ENCODE measurements at regions not wholly inside any gene's neighbourhood (a gene's known extent, or its start where the extent isn't known, plus 50 kb on each side); places are given as distances from the start of the nearest gene placed in this dataset.
"Not testable (repeated sequence)": the region's sequence is repeated elsewhere in the genome, so short reads cannot be mapped to it uniquely, and the experiment has no call there.

DNA sequence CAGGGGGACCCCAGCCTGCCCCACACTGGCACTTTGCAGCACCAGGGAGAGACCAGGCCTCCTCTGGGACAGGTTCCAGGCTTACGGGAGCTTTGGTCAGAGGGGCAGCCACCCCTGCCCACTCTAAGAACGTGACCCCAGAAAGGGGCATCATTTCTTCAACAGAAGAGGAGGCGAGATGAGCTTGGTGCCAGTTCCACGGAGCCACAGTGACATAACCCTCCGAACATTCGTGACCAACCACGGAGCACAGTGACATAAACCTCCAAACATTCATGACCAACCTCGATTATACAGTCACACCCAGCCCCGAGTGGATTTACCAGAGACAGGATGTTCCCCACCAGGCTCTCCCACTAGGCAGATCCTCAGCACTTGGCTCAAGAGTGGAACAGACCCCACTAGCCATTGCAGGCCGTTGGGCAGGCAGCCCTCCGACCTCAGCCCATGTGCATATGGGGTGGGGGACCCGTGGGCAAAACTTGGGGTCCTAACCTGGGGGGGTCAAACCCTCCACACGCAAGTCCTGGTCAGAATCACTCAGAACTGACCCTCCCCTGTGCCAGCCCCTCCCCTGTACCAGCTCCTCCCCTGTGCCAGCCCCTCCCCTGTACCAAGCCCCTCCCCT is 112.9 kb downstream of the METRNL start:
- peak; percentile 34 for DNase-seq

GRCh38 chr17:83192789-83193335 is 113.5 kb downstream of the METRNL start:
- not testable (repeated sequence) for DNase-seq

GRCh38 chr17:83193336-83194185 is 114.2 kb downstream of the METRNL start:
- DNase-seq: no peak

- no peak for DNase-seq
These were observed 114.8 kb downstream of the METRNL start for GRCh38 chr17:83194186-83194561.

GRCh38 chr17:83194761-83195329 is 115.4 kb downstream of the METRNL start:
- DNase-seq: no peak

- DNase-seq: no peak
These were observed 116.1 kb downstream of the METRNL start for GRCh38 chr17:83195330-83196023.

GRCh38 chr17:83196024-83196365 is 116.6 kb downstream of the METRNL start:
- DNase-seq: no peak

- DNase-seq: no peak
These were observed 117.0 kb downstream of the METRNL start for GRCh38 chr17:83196366-83196765.

GRCh38 chr17:83196973-83197880 is 117.8 kb downstream of the METRNL start:
- no peak for DNase-seq

- no peak for DNase-seq
These were observed 119.2 kb downstream of the METRNL start for GRCh38 chr17:83198366-83199341.

DNA sequence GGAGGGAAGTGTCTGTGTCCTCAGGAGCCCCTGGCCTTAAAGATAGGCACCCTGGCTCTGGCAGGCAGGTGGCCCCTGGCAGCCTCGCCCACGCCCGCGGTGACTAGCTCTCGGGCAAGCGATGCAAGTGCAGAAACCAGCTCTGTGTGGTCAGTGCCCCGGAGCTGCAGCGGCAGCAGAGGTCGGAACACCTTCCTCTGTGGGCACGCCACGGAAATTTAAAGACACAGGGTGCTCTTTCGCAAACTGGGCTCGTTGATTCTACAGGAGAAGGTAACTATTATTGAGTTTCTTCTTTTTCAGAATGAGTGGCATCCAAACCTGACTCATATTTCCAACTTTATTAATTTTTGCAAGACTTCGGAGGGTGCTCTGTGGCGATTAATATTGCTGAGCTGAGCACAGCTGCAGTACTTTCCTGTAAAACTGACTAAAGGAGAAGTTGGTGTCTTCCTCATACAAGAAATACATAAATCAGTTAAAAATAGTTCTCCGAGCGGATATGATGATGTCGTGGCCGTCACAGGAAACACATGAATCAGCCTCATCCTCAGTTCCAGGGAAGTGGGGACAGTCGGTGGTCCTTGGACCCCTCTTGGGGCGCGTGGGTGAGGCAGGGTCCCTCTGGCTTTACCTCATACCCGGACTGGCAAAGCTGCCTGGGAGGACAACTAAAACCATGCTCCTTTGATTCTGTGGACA is 120.2 kb downstream of the METRNL start:
- peak; percentile 57 for DNase-seq

DNA sequence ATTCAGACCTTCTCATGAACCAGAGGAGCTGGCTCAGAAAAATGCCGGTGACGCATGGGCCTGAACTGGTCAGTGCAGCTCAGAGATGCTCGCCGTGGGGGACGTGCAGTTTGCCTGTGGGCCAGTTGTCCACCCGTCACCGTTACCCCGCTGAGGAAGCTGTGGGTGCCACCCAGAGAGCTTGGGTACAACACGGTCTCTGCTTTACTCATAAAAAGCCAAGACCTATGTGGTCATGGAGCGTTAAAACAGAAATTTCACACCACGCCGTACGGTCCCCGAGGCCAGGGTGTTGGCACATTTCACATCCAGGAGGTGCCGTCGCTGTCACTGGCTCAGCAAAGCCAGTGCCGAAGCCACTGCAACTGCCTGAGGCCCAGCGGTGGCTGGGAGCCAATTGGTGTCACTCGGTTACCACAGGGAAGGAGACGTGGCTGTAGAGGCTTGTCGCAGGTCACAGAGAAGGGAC is 120.9 kb downstream of the METRNL start:
- DNase-seq: no peak

GRCh38 chr17:83200751-83201150 is 121.3 kb downstream of the METRNL start:
- DNase-seq: no peak

DNA sequence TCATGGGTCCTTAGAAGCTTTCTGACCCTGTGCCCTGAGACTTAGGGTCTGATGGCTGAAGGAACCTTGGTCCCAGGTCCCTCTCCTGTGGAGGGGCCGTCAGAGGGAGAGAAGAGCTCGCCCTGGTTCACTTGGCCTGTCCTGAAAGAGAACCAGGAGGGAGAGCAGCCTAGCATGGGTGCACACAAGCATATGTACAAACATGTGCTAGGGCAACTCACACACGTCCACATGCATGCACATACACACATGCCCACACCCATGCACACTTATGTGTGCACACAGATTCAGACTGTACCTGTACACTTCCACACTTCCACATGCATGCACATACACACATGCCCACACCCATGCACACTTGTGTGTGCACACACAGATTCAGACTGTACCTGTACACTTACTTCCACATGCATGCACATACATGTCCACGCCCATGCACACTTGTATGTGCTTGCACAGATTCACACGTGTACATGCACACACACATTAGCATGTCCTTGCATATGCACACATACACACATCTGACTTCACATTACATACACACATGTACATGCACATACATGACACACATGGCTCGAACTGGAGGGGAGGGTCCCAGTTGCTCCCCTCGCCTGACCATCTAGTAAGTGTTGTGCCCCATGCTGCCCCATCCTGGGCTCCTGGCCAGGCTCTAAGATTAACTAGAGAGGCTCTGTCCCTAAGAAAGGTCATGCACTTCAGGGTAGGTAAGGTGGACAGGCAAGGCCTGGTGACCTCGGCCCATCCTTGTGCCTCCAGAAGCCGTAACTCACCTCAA is 122.0 kb downstream of the METRNL start:
- no peak for DNase-seq

- no peak for DNase-seq
These were observed 122.9 kb downstream of the METRNL start for GRCh38 chr17:83202002-83203000.

DNA sequence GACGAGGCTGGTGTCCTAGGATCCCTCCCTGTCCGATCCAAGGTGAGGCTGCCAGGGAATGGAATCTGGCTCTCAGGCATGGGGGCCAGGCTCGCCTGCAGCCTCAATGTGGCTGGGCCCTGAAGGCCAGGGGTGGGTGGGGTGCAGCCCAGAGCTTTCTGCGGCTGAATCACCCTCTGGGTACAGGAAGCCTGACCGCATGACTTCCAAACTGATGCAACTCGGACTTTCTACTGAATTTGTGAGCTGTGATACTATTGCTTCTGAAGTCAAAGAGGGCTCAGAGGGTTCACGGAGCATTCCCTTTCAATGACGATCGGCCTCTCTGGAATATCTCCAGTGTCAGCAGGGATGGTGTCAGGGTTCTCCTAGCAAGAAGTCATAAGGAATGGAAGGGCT is 123.7 kb downstream of the METRNL start:
- DNase-seq: peak; percentile 96

DNA sequence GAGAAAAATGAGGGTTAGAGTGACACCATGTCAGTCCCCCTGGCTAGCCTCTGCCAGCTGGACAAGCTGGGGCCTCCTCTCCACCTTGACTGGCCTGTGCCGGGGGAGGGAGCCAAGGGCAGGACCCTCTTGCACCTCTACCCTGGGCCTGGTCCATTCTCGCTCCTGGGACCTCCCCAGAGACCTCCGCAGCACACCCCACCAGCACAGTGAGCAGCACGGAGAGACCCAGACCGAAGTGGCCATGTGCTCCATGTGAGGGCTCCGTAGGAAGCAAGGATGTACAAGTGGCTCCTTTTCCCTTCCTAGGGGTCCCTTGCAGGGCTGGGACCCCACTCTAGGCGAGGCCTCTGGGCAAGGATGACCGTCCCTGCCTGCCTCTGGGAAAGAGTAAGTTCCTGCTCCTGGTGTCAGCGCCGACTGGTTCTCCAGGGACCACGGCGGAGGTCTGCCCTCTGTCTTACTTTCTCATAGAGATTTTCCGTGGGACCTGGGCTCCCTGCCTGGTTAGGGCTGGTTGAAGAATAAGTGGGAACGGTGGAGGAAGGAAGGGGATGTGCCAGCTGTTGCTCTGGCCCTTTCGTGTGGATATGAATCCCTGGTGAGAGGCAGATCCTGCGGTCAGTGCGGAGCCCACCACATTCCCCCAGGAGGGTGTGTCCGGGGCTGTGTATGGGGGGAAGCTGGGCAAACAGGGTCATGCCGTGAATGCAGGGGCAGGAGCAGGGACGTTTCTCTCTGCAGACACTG is 124.2 kb downstream of the METRNL start:
- DNase-seq: no peak
